ENCODE measurements at regions not wholly inside any gene's neighbourhood (a gene's known extent, or its start where the extent isn't known, plus 50 kb on each side); places are given as distances from the start of the nearest gene placed in this dataset.

GRCh38 chr18:11392292-11392691 is 217.1 kb upstream of the SLC35G4 start:
- H3K4me3 ChIP-seq (ENCODE audit: low read depth, low read length), result peak overlapping the region; percentile 46
- DNase-seq (ENCODE audit: low read depth), result peak; percentile 30
- TF ChIP-seq CTCF (conservative IDR thresholded peaks at IDR 0.05; ENCODE audit: low read depth, low read length), result no peak

GRCh38 chr18:11391661-11392060 is 217.7 kb upstream of the SLC35G4 start:
- peak overlapping the region; percentile 46 for H3K4me3 ChIP-seq (ENCODE audit: low read depth, low read length)
- DNase-seq (ENCODE audit: low read depth), result peak; percentile 20
- no peak for TF ChIP-seq CTCF (conservative IDR thresholded peaks at IDR 0.05; ENCODE audit: low read depth, low read length)

GRCh38 chr18:11388755-11389680 is 220.4 kb upstream of the SLC35G4 start:
- no peak for TF ChIP-seq CTCF (conservative IDR thresholded peaks at IDR 0.05; ENCODE audit: low read depth, low read length)
- H3K4me3 ChIP-seq (ENCODE audit: low read depth, low read length), result no peak overlapping the region

GRCh38 chr18:11387880-11388279 is 221.5 kb upstream of the SLC35G4 start:
- DNase-seq (ENCODE audit: low read depth), result peak; percentile 16
- TF ChIP-seq CTCF (conservative IDR thresholded peaks at IDR 0.05; ENCODE audit: low read depth, low read length), result peak; percentile 53

More at GRCh38 chr18:11388755-11389680, 220.4 kb upstream of the SLC35G4 start:
- DNase-seq (ENCODE audit: low read depth), result no peak

GRCh38 chr18:11383381-11383780 is 226.0 kb upstream of the SLC35G4 start:
- no peak for TF ChIP-seq CTCF (conservative IDR thresholded peaks at IDR 0.05; ENCODE audit: low read depth, low read length)
- H3K4me3 ChIP-seq (ENCODE audit: low read depth, low read length), result no peak overlapping the region
- no peak for DNase-seq (ENCODE audit: low read depth)

More at GRCh38 chr18:11387880-11388279, 221.5 kb upstream of the SLC35G4 start:
- no peak overlapping the region for H3K4me3 ChIP-seq (ENCODE audit: low read depth, low read length)

- no peak for TF ChIP-seq CTCF (conservative IDR thresholded peaks at IDR 0.05; ENCODE audit: low read depth, low read length)
- no peak overlapping the region for H3K4me3 ChIP-seq (ENCODE audit: low read depth, low read length)
- no peak for DNase-seq (ENCODE audit: low read depth)
Measured at GRCh38 chr18:11380968-11381367, 228.4 kb upstream of the SLC35G4 start.

Data from epithelial cell of proximal tubule (primary cell).